Parathyroid adenoma (tissue), 2 donors: ENCODE measurements at regions not wholly inside any gene's neighbourhood (a gene's known extent, or its start where the extent isn't known, plus 50 kb on each side); places are given as distances from the start of the nearest gene placed in this dataset.

Experiments
- H2AFZ ChIP-seq: fragments of 300-600 bp; sonication (generic); one replicate; pipeline ENCODE4 v1.7.0; 2017; ENCODE audit warnings: antibody characterized with exemption, mild to moderate bottlenecking
- H3K27ac ChIP-seq: fragments of 300-600 bp; sonication (generic); one replicate; pipeline ENCODE4 v1.7.0; 2017
- H3K27me3 ChIP-seq: fragments of 300-600 bp; sonication (generic); one replicate; pipeline ENCODE4 v1.7.0; 2017; ENCODE audit warnings: low read length; ENCODE audit not compliant: control insufficient read depth, insufficient read depth
- H3K36me3 ChIP-seq: fragments of 300-600 bp; sonication (generic); one replicate; pipeline ENCODE4 v1.7.0; 2017; ENCODE audit warnings: low read length; ENCODE audit not compliant: control insufficient read depth, insufficient read depth
- H3K4me1 ChIP-seq: fragments of 300-600 bp; sonication (generic); one replicate; pipeline ENCODE4 v1.7.0; 2017; ENCODE audit warnings: control low read depth
- H3K4me2 ChIP-seq: fragments of 300-600 bp; sonication (generic); one replicate; pipeline ENCODE4 v1.7.0; 2017; ENCODE audit warnings: low read length
- H3K4me3 ChIP-seq: fragments of 300-600 bp; sonication (generic); one replicate; pipeline ENCODE4 v1.7.0; 2017; ENCODE audit warnings: low read depth, low read length
- H3K79me2 ChIP-seq: fragments of 300-600 bp; sonication (generic); one replicate; pipeline ENCODE4 v1.7.0; 2017; ENCODE audit warnings: control low read depth
- H3K9ac ChIP-seq: fragments of 300-600 bp; sonication (generic); one replicate; pipeline ENCODE4 v1.7.0; 2017; ENCODE audit warnings: mild to moderate bottlenecking
- H3K9me3 ChIP-seq: fragments of 300-600 bp; sonication (generic); one replicate; pipeline ENCODE4 v1.7.0; 2017; ENCODE audit warnings: low read length; ENCODE audit not compliant: control insufficient read depth
- CTCF ChIP-seq: fragments of 300-600 bp; sonication (generic); IDR thresholded peaks from one replicate; pipeline ENCODE4 v1.7.0; 2017; ENCODE audit warnings: antibody characterized with exemption, mild to moderate bottlenecking
- donor health status: primary hyperparathyroidism.

DNA sequence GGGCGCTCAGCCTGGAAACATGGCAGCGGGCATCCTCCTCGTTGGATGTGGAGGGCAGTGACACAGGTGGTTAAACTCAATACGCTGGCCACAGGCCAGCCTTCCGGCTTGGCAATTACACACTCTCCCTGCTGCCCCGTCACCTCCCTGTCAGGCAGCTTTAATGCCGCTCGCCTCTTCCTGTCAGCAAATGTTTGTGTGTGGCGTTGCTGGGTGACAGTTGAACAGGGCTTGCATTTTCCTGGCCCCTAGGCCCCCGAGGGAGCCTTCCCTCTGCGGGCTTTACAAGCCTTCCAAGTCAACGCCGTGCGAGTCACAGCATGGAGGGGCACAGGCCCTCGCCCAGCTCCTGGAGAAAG, 620.0 kb downstream of the BCOR start:
- no peak overlapping the region for H3K27ac ChIP-seq
- H3K36me3 ChIP-seq: no peaks in the 10 kb centered on the region
- no peaks in the 10 kb centered on the region for H3K9me3 ChIP-seq
- no peaks in the 10 kb centered on the region for H3K79me2 ChIP-seq
- H3K9ac ChIP-seq: no peak overlapping the region
- TF ChIP-seq CTCF: no peak
- no peaks in the 10 kb centered on the region for H3K4me1 ChIP-seq
- no peak overlapping the region for H3K4me3 ChIP-seq
- no peaks in the 10 kb centered on the region for H3K27me3 ChIP-seq
- no peak overlapping the region for H2AFZ ChIP-seq
- H3K4me2 ChIP-seq: no peak overlapping the region

DNA sequence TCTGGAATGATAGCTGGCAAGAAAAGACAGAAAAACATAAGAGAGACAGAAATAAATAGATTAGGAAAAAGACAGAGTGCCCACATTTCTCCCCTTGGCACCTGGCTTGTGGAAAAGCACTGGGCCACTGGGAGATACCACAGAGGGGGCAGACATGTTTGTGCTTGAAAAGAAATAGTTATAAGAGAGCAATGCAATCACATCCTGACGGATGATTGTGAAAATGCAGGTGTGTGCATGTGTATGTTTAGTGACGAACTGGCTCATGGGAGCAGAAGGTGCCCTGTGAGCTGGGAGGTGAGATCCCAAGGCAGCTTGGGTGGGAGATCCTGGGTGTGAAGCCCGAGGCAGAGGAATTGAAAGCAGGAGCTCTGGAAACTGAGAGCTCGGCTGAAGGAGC, 617.9 kb downstream of the BCOR start:
- H3K4me2 ChIP-seq: no peak overlapping the region
- no peaks in the 10 kb centered on the region for H3K9me3 ChIP-seq
- H3K4me3 ChIP-seq: no peak overlapping the region
- no peaks in the 10 kb centered on the region for H3K4me1 ChIP-seq
- H3K36me3 ChIP-seq: no peaks in the 10 kb centered on the region
- TF ChIP-seq CTCF: no peak
- H3K79me2 ChIP-seq: no peaks in the 10 kb centered on the region
- H3K27me3 ChIP-seq: no peaks in the 10 kb centered on the region
- H3K27ac ChIP-seq: no peak overlapping the region
- H3K9ac ChIP-seq: no peak overlapping the region
- H2AFZ ChIP-seq: no peak overlapping the region

GRCh38 chrX:39480963-39481362, 616.8 kb downstream of the BCOR start:
- TF ChIP-seq CTCF: no peak
- Histone ChIP-seq H3K9ac (no peak overlapping the region), H3K4me1 (no peaks in the 10 kb centered on the region), H3K4me3 (no peak overlapping the region), H3K9me3 (no peaks in the 10 kb centered on the region), H2AFZ (no peak overlapping the region), H3K27ac (no peak overlapping the region), H3K4me2 (no peak overlapping the region), H3K27me3 (no peaks in the 10 kb centered on the region), H3K79me2 (no peaks in the 10 kb centered on the region), H3K36me3 (no peaks in the 10 kb centered on the region)

DNA sequence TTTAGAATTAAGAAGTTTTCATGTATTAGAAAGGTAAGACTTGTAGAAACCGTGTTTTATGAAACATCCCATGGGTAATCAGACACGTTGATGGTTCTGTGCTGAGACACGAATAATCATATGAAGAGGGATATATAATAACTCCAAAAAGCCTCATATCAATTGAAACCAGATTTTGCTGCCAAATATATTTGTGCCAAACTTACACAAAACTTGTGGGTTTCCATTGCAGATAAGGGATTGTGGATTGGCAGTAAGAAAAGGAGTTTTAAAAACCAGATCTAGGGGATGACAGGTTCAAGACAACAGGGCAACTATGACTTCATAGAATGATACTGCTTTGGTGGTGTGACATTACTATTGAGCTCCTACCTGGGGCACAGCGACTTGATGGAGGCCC, 616.1 kb downstream of the BCOR start:
- Histone ChIP-seq H3K27ac (no peak overlapping the region), H3K9ac (no peak overlapping the region), H3K36me3 (no peaks in the 10 kb centered on the region), H3K4me3 (no peak overlapping the region), H3K79me2 (no peaks in the 10 kb centered on the region), H2AFZ (no peak overlapping the region), H3K27me3 (no peaks in the 10 kb centered on the region), H3K9me3 (no peaks in the 10 kb centered on the region), H3K4me2 (no peak overlapping the region), H3K4me1 (no peaks in the 10 kb centered on the region)
- TF ChIP-seq CTCF: no peak

GRCh38 chrX:39484159-39485068, 613.3 kb downstream of the BCOR start:
- TF ChIP-seq CTCF: no peak
- Histone ChIP-seq H3K27me3 (no peaks in the 10 kb centered on the region), H3K9ac (no peak overlapping the region), H3K79me2 (no peaks in the 10 kb centered on the region), H3K9me3 (no peaks in the 10 kb centered on the region), H3K4me1 (no peaks in the 10 kb centered on the region), H3K36me3 (no peaks in the 10 kb centered on the region), H3K4me2 (no peak overlapping the region), H3K27ac (no peak overlapping the region), H2AFZ (no peak overlapping the region), H3K4me3 (no peak overlapping the region)
